ENCODE measurements at regions not wholly inside any gene's neighbourhood (a gene's known extent, or its start where the extent isn't known, plus 50 kb on each side); places are given as distances from the start of the nearest gene placed in this dataset.

DNA sequence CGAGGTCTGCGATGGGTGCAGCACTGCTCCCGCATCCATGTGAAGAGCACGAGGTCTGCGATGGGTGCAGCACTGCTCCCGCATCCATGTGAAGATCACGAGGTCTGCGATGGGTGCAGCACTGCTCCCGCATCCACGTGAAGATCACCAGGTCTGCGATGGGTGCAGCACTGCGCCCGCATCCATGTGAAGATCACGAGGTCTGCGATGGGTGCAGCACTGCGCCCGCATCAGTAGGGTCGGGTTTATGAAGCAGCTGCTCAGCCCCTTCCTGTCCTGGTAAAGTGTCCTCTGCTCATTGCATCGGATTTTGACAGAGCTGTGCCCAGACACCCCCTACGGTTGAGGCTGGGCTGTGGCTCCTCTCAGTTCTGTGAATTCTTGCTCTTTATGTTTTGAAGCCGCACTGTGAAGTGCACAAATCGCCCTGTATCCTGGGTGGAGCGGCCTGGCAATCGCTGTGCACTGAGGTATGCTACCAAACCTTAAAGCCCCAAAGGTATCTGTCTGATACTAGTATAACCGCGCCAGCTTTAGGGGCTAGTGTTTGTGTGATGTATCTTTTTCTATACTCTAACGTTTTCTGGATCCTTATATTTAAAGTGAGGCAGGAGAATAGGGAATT is 98.7 kb downstream of the CPZ start:
- H3K79me2 ChIP-seq (ENCODE audit: control insufficient read depth, insufficient read depth, low read length) = no peaks in the 10 kb centered on the region
- no peaks in the 10 kb centered on the region for H3K9me3 ChIP-seq (replicated peaks; ENCODE audit: control insufficient read depth, insufficient read depth, low read length)
- no TSS peak for BruUV-seq (replicated peaks)
- H2AFZ ChIP-seq (ENCODE audit: low read depth, low read length) = no peak overlapping the region
- no peak overlapping the region for H3K9ac ChIP-seq (replicated peaks; ENCODE audit: extremely low read depth, insufficient read depth, low read length)
- ChIA-PET CTCF (interaction anchor here (1.1 kb wide), 1 partner anchor 226 kb away, joined by 3 read pairs; no protein-coding TSS in a partner anchor), POLR2A (no interaction called here)
- H3K4me3 ChIP-seq (replicated peaks in 1 of 3; ENCODE audit: insufficient read depth in 1 of 3, low read depth in 1 of 3, low read length in 3 of 3) = no peak overlapping the region
- dilution Hi-C loops (cut with MboI; ENCODE audit: extremely low pct_ligation_motif_present, low sequenced_read_pairs) (no loop called here), intact Hi-C loops (cut with micrococcal nuclease) (no loop called here)
- no peaks in the 10 kb centered on the region for H3K36me3 ChIP-seq (ENCODE audit: control insufficient read depth in 2 of 2, extremely low read depth in 1 of 2, insufficient read depth in 2 of 2, low read length in 2 of 2)
- FAIRE-seq = no peak
- H3K9me1 ChIP-seq (replicated peaks; ENCODE audit: control insufficient read depth, extremely low read depth, insufficient read depth, low read length) = no peaks in the 10 kb centered on the region
- no peaks in the 10 kb centered on the region for H3K4me1 ChIP-seq (ENCODE audit: control insufficient read depth, extremely low read depth, insufficient read depth, low read length)
- H3K27ac ChIP-seq (ENCODE audit: insufficient read depth, low read depth, low read length) = no peak overlapping the region
- H3K4me2 ChIP-seq (ENCODE audit: insufficient read depth, low read length) = no peak overlapping the region
- TF ChIP-seq JUN (IDR thresholded peaks at IDR 0.05; ENCODE audit: borderline replicate concordance, insufficient read depth, insufficient read length, low read depth) = no peak
- TF ChIP-seq FOS (IDR thresholded peaks at IDR 0.05; ENCODE audit: borderline replicate concordance, insufficient read depth, low read length) = no peak
- TF ChIP-seq, protein P1, sequence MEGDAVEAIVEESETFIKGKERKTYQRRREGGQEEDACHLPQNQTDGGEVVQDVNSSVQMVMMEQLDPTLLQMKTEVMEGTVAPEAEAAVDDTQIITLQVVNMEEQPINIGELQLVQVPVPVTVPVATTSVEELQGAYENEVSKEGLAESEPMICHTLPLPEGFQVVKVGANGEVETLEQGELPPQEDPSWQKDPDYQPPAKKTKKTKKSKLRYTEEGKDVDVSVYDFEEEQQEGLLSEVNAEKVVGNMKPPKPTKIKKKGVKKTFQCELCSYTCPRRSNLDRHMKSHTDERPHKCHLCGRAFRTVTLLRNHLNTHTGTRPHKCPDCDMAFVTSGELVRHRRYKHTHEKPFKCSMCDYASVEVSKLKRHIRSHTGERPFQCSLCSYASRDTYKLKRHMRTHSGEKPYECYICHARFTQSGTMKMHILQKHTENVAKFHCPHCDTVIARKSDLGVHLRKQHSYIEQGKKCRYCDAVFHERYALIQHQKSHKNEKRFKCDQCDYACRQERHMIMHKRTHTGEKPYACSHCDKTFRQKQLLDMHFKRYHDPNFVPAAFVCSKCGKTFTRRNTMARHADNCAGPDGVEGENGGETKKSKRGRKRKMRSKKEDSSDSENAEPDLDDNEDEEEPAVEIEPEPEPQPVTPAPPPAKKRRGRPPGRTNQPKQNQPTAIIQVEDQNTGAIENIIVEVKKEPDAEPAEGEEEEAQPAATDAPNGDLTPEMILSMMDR (IDR thresholded peaks at IDR 0.05; ENCODE audit: extremely low read depth in 1 of 2, insufficient read depth in 1 of 2, low read depth in 1 of 2, low read length in 2 of 2) = no peak
- TF ChIP-seq POLR2A (IDR thresholded peaks at IDR 0.05; ENCODE audit: low read depth, low read length) = no peak
- no peak for TF ChIP-seq POLR2AphosphoS5 (IDR thresholded peaks at IDR 0.05; ENCODE audit: insufficient read depth, low read depth, low read length)
- no peak for TF ChIP-seq MYC (IDR thresholded peaks at IDR 0.05; ENCODE audit: low read depth, low read length)
- no peak for TF ChIP-seq EZH2 (IDR thresholded peaks at IDR 0.05; ENCODE audit: borderline replicate concordance, low read depth, low read length, severe bottlenecking)
- no peak for DNase-seq (ENCODE audit: low read depth, low spot score)
- H4K20me1 ChIP-seq (replicated peaks; ENCODE audit: control insufficient read depth, extremely low read depth, insufficient read depth, low read length) = no peaks in the 10 kb centered on the region
- H3K27me3 ChIP-seq (ENCODE audit: control insufficient read depth in 2 of 2, insufficient read depth in 2 of 2, low read length in 2 of 2) = no peaks in the 10 kb centered on the region
